ENCODE measurements at regions not wholly inside any gene's neighbourhood (a gene's known extent, or its start where the extent isn't known, plus 50 kb on each side); places are given as distances from the start of the nearest gene placed in this dataset.

- Mint-ChIP-seq H3K27ac (no peak overlapping the region), H3K4me3 (no peak overlapping the region), H3K27me3 (ENCODE audit: low read depth) (peaks cover 28% of the 10 kb centered on the region), H3K9me3 (peaks cover 4% of the 10 kb centered on the region), H3K4me1 (peaks cover 17% of the 10 kb centered on the region), H3K36me3 (ENCODE audit: low read depth) (no peaks in the 10 kb centered on the region)
- no peak for TF ChIP-seq CTCF (IDR thresholded peaks at IDR 0.05; ENCODE audit: unreplicated experiment in 3 of 3)
Observed at GRCh38 chr12:132406493-132407450, 77.4 kb upstream of the GALNT9 start.

GRCh38 chr12:132405742-132406251 lies 76.4 kb upstream of the GALNT9 start:
- H3K27me3 Mint-ChIP-seq (ENCODE audit: low read depth) = peaks cover 23% of the 10 kb centered on the region
- H3K36me3 Mint-ChIP-seq (ENCODE audit: low read depth) = no peaks in the 10 kb centered on the region
- no peak overlapping the region for H3K27ac Mint-ChIP-seq
- peaks cover 11% of the 10 kb centered on the region for H3K4me1 Mint-ChIP-seq
- H3K9me3 Mint-ChIP-seq = no peaks in the 10 kb centered on the region
- no peak for TF ChIP-seq CTCF (IDR thresholded peaks at IDR 0.05; ENCODE audit: unreplicated experiment in 3 of 3)
- no peak overlapping the region for H3K4me3 Mint-ChIP-seq

GRCh38 chr12:132404951-132405741 lies 75.8 kb upstream of the GALNT9 start:
- Mint-ChIP-seq H3K27me3 (ENCODE audit: low read depth) (peaks cover 25% of the 10 kb centered on the region), H3K4me1 (peaks cover 11% of the 10 kb centered on the region), H3K4me3 (no peak overlapping the region), H3K27ac (no peak overlapping the region), H3K9me3 (no peaks in the 10 kb centered on the region), H3K36me3 (ENCODE audit: low read depth) (no peaks in the 10 kb centered on the region)
- TF ChIP-seq CTCF (IDR thresholded peaks at IDR 0.05; ENCODE audit: unreplicated experiment in 3 of 3) = no peak

- H3K4me1 Mint-ChIP-seq = peaks cover 11% of the 10 kb centered on the region
Observed at GRCh38 chr12:132404435-132404855, 75.1 kb upstream of the GALNT9 start.

More at GRCh38 chr12:132404435-132404855, 75.1 kb upstream of the GALNT9 start:
- Mint-ChIP-seq H3K27me3 (ENCODE audit: low read depth) (peaks cover 32% of the 10 kb centered on the region), H3K27ac (no peak overlapping the region), H3K36me3 (ENCODE audit: low read depth) (no peaks in the 10 kb centered on the region), H3K4me3 (no peak overlapping the region), H3K9me3 (no peaks in the 10 kb centered on the region)
- TF ChIP-seq CTCF (IDR thresholded peaks at IDR 0.05; ENCODE audit: unreplicated experiment in 3 of 3) = no peak
